Brain microvascular endothelial cell (primary cell): ENCODE measurements at regions not wholly inside any gene's neighbourhood (a gene's known extent, or its start where the extent isn't known, plus 50 kb on each side); places are given as distances from the start of the nearest gene placed in this dataset.

ENCODE experiments used
- DNase-seq: peaks from one replicate; pipeline ENCODE4 v3.0.0-alpha.2; 2020
- H3K27ac ChIP-seq: fragments of 250-450 bp; sonication (Bioruptor Pico); 2 replicates; pipeline ENCODE4 v1.5.1; 2020; ENCODE audit warnings: mild to moderate bottlenecking, moderate library complexity
- H3K27me3 ChIP-seq: fragments of 250-450 bp; sonication (Bioruptor Pico); replicated peaks from 2 replicates; pipeline ENCODE4 v1.5.1; 2020; ENCODE audit warnings: mild to moderate bottlenecking
- H3K36me3 ChIP-seq: fragments of 250-450 bp; sonication (Bioruptor Pico); replicated peaks from 2 replicates; pipeline ENCODE4 v1.5.1; 2020; ENCODE audit warnings: mild to moderate bottlenecking
- H3K4me3 ChIP-seq: 2 replicates; pipeline ENCODE4 v1.5.1; 2011; ENCODE audit warnings: low read depth, mild to moderate bottlenecking, control low read depth, low read length, moderate library complexity
- in situ Hi-C: cut with HindIII; loops from 2 replicates; pipeline ENCODE4 v1.10.0; 2017; ENCODE audit warnings: low sequenced_read_pairs, low pct_ligation_motif_present
- TF ChIP-seq, protein P1 (sequence below): IDR thresholded peaks from 2 replicates; pipeline ENCODE4 v1.5.1; 2011; ENCODE audit warnings: low read depth, mild to moderate bottlenecking, moderate library complexity, low read length, control low read depth, inconsistent platforms; ENCODE audit errors: missing control alignments

DNA sequence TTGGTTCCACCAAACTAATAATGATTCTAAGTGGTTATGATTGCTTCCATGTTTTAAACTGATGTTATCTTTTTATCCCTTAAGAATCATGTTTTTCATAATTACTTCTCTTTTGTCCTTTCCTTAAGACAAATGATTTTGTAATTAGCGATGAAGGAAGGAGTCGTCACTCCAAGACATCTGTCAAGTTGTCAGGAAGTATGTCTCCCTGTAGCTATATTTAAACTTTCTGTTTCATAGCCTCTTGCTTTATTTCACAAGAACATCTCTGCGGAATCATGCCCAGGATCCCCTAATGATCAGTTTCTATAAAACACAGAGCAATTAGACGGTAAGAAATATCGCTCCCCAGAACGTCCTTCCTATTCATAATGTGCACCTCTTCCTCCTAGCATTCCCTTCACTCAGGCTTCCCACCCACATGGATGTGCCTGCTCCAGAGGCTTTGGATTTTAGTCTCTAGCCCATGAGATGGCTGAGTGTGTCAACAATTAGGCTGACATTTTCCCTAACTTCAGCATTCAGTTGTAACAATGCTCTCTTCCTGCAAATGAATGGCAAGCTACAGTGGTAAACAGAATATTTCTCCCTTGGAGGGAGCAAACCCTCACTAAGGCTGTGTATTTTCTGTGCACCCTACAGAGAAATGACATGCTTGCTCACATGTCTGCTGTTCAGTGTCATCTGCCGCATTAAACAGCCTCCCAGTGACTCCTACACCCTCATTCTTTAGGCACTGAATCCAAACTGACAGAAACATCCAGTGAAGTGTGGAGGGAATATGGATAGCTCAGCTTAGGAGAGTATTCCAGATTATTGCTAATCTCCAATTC, 879.6 kb upstream of the CELF4 start:
- no peak overlapping the region for H3K27ac ChIP-seq
- in situ Hi-C loops: no loop called here
- DNase-seq: no peak
- TF ChIP-seq, protein P1, sequence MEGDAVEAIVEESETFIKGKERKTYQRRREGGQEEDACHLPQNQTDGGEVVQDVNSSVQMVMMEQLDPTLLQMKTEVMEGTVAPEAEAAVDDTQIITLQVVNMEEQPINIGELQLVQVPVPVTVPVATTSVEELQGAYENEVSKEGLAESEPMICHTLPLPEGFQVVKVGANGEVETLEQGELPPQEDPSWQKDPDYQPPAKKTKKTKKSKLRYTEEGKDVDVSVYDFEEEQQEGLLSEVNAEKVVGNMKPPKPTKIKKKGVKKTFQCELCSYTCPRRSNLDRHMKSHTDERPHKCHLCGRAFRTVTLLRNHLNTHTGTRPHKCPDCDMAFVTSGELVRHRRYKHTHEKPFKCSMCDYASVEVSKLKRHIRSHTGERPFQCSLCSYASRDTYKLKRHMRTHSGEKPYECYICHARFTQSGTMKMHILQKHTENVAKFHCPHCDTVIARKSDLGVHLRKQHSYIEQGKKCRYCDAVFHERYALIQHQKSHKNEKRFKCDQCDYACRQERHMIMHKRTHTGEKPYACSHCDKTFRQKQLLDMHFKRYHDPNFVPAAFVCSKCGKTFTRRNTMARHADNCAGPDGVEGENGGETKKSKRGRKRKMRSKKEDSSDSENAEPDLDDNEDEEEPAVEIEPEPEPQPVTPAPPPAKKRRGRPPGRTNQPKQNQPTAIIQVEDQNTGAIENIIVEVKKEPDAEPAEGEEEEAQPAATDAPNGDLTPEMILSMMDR: no peak
- H3K4me3 ChIP-seq: no peak overlapping the region
- no peaks in the 10 kb centered on the region for H3K27me3 ChIP-seq
- no peaks in the 10 kb centered on the region for H3K36me3 ChIP-seq

DNA sequence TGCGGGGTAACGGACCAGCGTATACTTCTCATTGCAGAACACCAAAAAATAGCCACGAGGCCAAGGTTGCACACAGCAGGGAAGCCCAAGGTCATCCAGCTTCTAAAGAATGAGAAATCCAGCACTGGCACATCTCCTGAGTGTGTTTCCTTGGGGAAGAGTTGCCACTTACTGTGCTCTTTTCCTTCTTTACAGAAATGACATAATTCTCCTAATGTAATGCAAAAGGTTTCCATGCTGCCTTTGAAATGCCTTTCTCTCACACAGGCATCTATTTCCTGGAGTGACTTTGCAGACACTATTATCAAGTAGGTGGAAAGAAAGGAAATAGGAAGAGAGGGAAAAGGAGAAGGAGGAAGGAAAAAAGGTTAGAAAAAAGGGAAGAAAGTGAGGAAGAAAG, 862.1 kb upstream of the CELF4 start:
- H3K27me3 ChIP-seq: no peaks in the 10 kb centered on the region
- no peak overlapping the region for H3K4me3 ChIP-seq
- no peak overlapping the region for H3K27ac ChIP-seq
- TF ChIP-seq, protein P1: no peak
- no peak for DNase-seq
- no peaks in the 10 kb centered on the region for H3K36me3 ChIP-seq
- in situ Hi-C loops: no loop called here

DNA sequence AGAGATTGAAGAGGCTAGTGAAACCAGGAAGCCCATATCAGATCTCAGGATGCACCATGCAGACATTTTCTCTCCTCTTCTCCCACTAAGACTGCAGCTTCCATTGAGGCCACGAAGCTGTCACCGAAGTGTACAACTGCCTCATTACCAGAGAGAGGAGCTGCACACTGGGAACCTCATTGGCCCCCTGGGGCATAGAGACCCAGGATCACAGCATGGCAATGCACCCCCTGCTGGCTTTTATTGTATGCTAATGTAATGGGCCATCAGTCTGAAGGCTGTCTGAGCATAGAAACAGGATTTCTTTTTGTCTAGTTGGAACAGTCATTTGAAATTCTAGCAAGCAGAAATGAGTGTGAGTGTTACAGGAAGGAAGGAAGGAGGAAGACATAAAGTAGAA, 861.6 kb upstream of the CELF4 start:
- Histone ChIP-seq H3K27ac (no peak overlapping the region), H3K36me3 (no peaks in the 10 kb centered on the region), H3K4me3 (no peak overlapping the region), H3K27me3 (no peaks in the 10 kb centered on the region)
- in situ Hi-C loops: no loop called here
- no peak for DNase-seq
- TF ChIP-seq, protein P1: no peak

DNA sequence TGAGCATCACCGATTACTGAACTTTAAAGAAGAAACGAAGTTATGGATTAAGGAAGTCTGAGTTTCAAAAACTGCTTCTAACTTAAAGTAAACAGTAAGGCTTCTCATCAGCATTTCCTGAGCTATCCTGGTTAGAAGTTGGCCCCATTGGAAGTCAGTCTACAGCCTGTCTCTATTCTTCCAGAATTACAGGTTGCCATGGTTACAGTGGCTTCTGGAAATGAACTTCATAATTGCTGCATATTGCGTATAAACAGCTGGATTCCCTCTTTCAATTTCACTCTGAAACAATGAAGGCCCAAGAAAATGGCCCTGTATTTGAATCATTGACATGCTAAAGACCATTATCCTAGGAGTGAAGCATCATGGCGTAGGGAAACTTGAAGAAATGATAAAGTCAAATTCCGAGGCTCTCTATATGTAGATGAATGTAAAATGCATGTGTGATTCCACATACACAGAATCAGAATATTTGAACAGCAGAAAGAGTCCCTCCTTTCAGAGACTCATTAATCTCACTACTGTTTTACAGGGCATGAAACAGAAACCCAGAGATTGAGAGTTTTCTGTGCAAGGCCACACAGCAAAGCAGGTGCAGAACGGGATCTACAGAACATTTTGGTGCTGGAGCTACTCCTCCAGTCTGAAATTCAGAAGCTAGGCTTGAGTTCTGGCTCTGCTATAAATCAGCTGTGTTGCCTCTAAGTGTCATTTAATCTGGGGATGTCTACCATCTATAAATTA, 856.4 kb upstream of the CELF4 start:
- Histone ChIP-seq H3K27ac (no peak overlapping the region), H3K36me3 (no peaks in the 10 kb centered on the region), H3K4me3 (no peak overlapping the region), H3K27me3 (no peaks in the 10 kb centered on the region)
- no peak for DNase-seq
- TF ChIP-seq, protein P1: no peak
- in situ Hi-C loops: no loop called here

DNA sequence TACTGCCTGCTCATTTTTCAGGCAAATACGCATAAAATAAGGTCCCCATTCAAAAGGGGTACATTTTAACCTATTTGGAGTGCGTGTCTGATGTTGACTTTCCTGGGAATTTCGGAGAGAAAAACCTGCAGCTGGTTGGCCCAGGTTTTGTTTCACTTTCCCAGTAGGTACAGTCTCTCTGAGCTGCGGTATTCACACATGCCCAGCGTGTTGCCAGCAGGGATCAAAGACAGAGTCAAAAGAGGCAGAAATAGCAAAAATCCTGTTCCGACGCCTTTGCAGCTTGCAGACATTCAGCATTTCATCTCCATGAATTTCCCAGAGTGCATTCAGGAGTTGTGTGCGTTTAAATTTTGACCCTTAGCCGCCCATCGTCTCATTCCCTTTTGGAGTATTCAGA, 855.4 kb upstream of the CELF4 start:
- no peaks in the 10 kb centered on the region for H3K27me3 ChIP-seq
- H3K27ac ChIP-seq: no peak overlapping the region
- H3K36me3 ChIP-seq: no peaks in the 10 kb centered on the region
- no peak overlapping the region for H3K4me3 ChIP-seq
- TF ChIP-seq, protein P1: no peak
- in situ Hi-C loops: no loop called here
- no peak for DNase-seq

DNA sequence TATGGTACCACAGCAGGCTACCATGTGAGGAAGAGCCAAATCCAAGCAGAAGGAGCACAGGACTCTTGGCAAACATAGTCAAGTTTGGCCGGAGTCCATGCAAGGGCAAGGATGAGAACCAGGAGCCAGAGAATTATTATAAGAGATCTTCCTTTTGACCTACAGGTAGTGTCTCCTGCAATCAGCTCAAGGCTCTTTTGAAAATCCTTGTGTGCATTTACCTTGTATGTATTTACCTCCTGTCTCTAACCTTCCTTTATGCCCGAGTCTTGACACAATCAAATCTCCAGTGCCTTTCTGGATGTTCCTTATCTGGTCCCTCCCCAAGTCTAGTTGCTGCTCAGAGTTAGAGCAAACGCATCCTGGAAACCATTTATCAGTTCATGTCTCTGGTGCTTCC, 855.0 kb upstream of the CELF4 start:
- no peak overlapping the region for H3K4me3 ChIP-seq
- no peak overlapping the region for H3K27ac ChIP-seq
- no peak for DNase-seq
- H3K36me3 ChIP-seq: no peaks in the 10 kb centered on the region
- in situ Hi-C loops: no loop called here
- TF ChIP-seq, protein P1: no peak
- H3K27me3 ChIP-seq: no peaks in the 10 kb centered on the region
